GM18873 (cell line): ENCODE measurements at regions not wholly inside any gene's neighbourhood (a gene's known extent, or its start where the extent isn't known, plus 50 kb on each side); places are given as distances from the start of the nearest gene placed in this dataset.
"Not testable (repeated sequence)": the region's sequence is repeated elsewhere in the genome, so short reads cannot be mapped to it uniquely, and the experiment has no call there.

Experiments used
- ATAC-seq: cut with Tn5 transposase; IDR thresholded peaks from one replicate; pipeline ENCODE4 v1.9.1; 2021; ENCODE audit warnings: mild to moderate bottlenecking, moderate library complexity, moderate number of reproducible peaks; ENCODE audit not compliant: unreplicated experiment, low FRiP score

- ATAC-seq = no peak
Measured at GRCh38 chr2:106293271-106293783, 99.2 kb upstream of the UXS1 start.

- ATAC-seq = no peak
Measured at GRCh38 chr2:106292627-106293026, 98.5 kb upstream of the UXS1 start.

GRCh38 chr2:106288873-106289272 lies 94.8 kb upstream of the UXS1 start:
- no peak for ATAC-seq

GRCh38 chr2:106285237-106285829 lies 91.2 kb upstream of the UXS1 start:
- ATAC-seq = no peak

GRCh38 chr2:106284691-106285202 lies 90.6 kb upstream of the UXS1 start:
- no peak for ATAC-seq

GRCh38 chr2:106284255-106284654 lies 90.2 kb upstream of the UXS1 start:
- no peak for ATAC-seq

- not testable (repeated sequence) for ATAC-seq
Measured at GRCh38 chr2:106283228-106284152, 89.4 kb upstream of the UXS1 start.

GRCh38 chr2:106282462-106283170 lies 88.5 kb upstream of the UXS1 start:
- ATAC-seq = no peak

GRCh38 chr2:106281907-106282430 lies 87.9 kb upstream of the UXS1 start:
- not testable (repeated sequence) for ATAC-seq

GRCh38 chr2:106280722-106281446 lies 86.8 kb upstream of the UXS1 start:
- no peak for ATAC-seq

GRCh38 chr2:106280224-106280623 lies 86.1 kb upstream of the UXS1 start:
- ATAC-seq = no peak

GRCh38 chr2:106278112-106278876 lies 84.2 kb upstream of the UXS1 start:
- no peak for ATAC-seq

- ATAC-seq = no peak
Measured at GRCh38 chr2:106277426-106277825, 83.3 kb upstream of the UXS1 start.

- no peak for ATAC-seq
Measured at GRCh38 chr2:106275971-106276370, 81.9 kb upstream of the UXS1 start.

- no peak for ATAC-seq
Measured at GRCh38 chr2:106274668-106275067, 80.6 kb upstream of the UXS1 start.

- ATAC-seq = no peak
Measured at GRCh38 chr2:106272216-106272807, 78.2 kb upstream of the UXS1 start.

- ATAC-seq = no peak
Measured at GRCh38 chr2:106270471-106270891, 76.4 kb upstream of the UXS1 start.

- peak; percentile 69 for ATAC-seq
Measured at GRCh38 chr2:106269591-106270291, 75.6 kb upstream of the UXS1 start.
